Panc1 (cell line): ENCODE measurements at regions not wholly inside any gene's neighbourhood (a gene's known extent, or its start where the extent isn't known, plus 50 kb on each side); places are given as distances from the start of the nearest gene placed in this dataset.

Source experiments
- TCF7L2 ChIP-seq: IDR thresholded peaks from 2 replicates; pipeline ENCODE4 v1.6.1; 2011; ENCODE audit warnings: mild to moderate bottlenecking, low read depth, low read length, inconsistent platforms
- TF ChIP-seq, protein P1 (sequence below): fragments of 450-650 bp; IDR thresholded peaks from 2 replicates; pipeline ENCODE4 v1.5.1; 2017; ENCODE audit warnings: mild to moderate bottlenecking

DNA sequence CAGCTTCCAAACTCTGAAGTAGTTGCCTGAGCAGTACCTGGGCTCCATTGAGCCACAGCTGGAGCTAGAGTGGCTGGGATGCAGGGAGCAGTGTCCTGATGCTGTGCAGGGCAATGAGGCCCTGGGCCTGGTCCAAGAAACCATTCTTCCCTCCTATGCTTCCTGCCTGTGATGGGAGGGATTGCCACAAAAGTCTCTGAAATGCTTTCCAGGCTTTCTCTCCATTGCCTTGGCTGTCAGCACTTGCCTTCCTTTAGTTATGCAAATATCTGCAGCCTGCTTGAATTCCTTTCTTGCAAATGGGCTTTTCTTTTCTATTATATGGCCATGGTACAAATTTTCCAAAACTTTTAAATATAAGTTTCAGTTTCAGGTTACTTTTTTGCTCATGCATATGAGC is 972.2 kb upstream of the MBL2 start:
- no peak for TF ChIP-seq TCF7L2
- TF ChIP-seq, protein P1, sequence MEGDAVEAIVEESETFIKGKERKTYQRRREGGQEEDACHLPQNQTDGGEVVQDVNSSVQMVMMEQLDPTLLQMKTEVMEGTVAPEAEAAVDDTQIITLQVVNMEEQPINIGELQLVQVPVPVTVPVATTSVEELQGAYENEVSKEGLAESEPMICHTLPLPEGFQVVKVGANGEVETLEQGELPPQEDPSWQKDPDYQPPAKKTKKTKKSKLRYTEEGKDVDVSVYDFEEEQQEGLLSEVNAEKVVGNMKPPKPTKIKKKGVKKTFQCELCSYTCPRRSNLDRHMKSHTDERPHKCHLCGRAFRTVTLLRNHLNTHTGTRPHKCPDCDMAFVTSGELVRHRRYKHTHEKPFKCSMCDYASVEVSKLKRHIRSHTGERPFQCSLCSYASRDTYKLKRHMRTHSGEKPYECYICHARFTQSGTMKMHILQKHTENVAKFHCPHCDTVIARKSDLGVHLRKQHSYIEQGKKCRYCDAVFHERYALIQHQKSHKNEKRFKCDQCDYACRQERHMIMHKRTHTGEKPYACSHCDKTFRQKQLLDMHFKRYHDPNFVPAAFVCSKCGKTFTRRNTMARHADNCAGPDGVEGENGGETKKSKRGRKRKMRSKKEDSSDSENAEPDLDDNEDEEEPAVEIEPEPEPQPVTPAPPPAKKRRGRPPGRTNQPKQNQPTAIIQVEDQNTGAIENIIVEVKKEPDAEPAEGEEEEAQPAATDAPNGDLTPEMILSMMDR: no peak
